Natural killer cell (primary cell): ENCODE measurements at regions not wholly inside any gene's neighbourhood (a gene's known extent, or its start where the extent isn't known, plus 50 kb on each side); places are given as distances from the start of the nearest gene placed in this dataset.

ENCODE experiments used
- ATAC-seq, 3 donors: fragments of 150-1000 bp in 2 of 3; fragments of 200-7000 bp in 1 of 3; cut with Tn5 transposase; 1 replicate in 1 of 3; 2 replicates in 2 of 3; pipeline ENCODE4 v1.10.0; 2021; ENCODE audit warnings: mild to moderate bottlenecking in 2 of 3, moderate library complexity in 2 of 3
- DNase-seq, 2 donors: peaks; one replicate each; pipeline versions ENCODE4 v3.0.0 to v3.0.0-alpha.2; 2013 to 2021; ENCODE audit warnings: mixed read lengths in 1 of 2
- H3K27ac ChIP-seq: one replicate; pipeline ENCODE4 v1.5.1; 2013; ENCODE audit warnings: mild to moderate bottlenecking, low read length
- H3K27me3 ChIP-seq: one replicate; pipeline ENCODE4 v1.6.1; 2013; ENCODE audit warnings: low read length; ENCODE audit not compliant: control insufficient read depth, insufficient read depth
- H3K36me3 ChIP-seq: one replicate; pipeline ENCODE4 v1.6.1; 2013; ENCODE audit warnings: low read length; ENCODE audit not compliant: control insufficient read depth, insufficient read depth
- H3K4me1 ChIP-seq: one replicate; pipeline ENCODE4 v1.6.1; 2013; ENCODE audit warnings: low read length; ENCODE audit not compliant: control insufficient read depth, insufficient read depth
- H3K4me3 ChIP-seq: one replicate; pipeline ENCODE4 v1.5.1; 2013; ENCODE audit warnings: low read length
- H3K9me3 ChIP-seq: one replicate; pipeline ENCODE4 v1.6.1; 2013; ENCODE audit warnings: low read length; ENCODE audit not compliant: control insufficient read depth, insufficient read depth
- H3K27ac Mint-ChIP-seq, 2 donors: one replicate each; pipeline ENCODE4 v1.8.0; 2022; ENCODE audit warnings: mild to moderate bottlenecking in 2 of 2, mixed read lengths in 2 of 2, moderate library complexity in 1 of 2
- H3K27me3 Mint-ChIP-seq, 2 donors: one replicate each; pipeline ENCODE4 v1.8.0; 2022; ENCODE audit warnings: low read depth in 2 of 2, mixed read lengths in 2 of 2
- H3K36me3 Mint-ChIP-seq: one replicate; pipeline ENCODE4 v1.8.0; 2022; ENCODE audit warnings: mixed read lengths
- H3K4me1 Mint-ChIP-seq, 2 donors: one replicate each; pipeline ENCODE4 v1.8.0; 2022; ENCODE audit warnings: mixed read lengths in 2 of 2
- H3K4me3 Mint-ChIP-seq: one replicate; pipeline ENCODE4 v1.8.0; 2022; ENCODE audit warnings: mild to moderate bottlenecking, moderate library complexity, mixed read lengths
- H3K9me3 Mint-ChIP-seq, 2 donors: one replicate each; pipeline ENCODE4 v1.8.0; 2022; ENCODE audit warnings: mixed read lengths in 2 of 2
- CTCF ChIP-seq: fragments of 200-600 bp; IDR thresholded peaks from one replicate; pipeline ENCODE4 v1.8.0; 2022; ENCODE audit warnings: antibody characterized with exemption
- WGBS: methylation state at CpG from one replicate; pipeline ENCODE4 v1.1.7; 2013; ENCODE audit warnings: missing lambda C conversion rate; ENCODE audit not compliant: insufficient coverage; 5-methylcytosine and 5-hydroxymethylcytosine counted together
- intact Hi-C: fragments of 100-400 bp; cut with micrococcal nuclease; formaldehyde crosslinking; loops from one replicate; pipeline ENCODE4 v1.14.2; 2022

DNA sequence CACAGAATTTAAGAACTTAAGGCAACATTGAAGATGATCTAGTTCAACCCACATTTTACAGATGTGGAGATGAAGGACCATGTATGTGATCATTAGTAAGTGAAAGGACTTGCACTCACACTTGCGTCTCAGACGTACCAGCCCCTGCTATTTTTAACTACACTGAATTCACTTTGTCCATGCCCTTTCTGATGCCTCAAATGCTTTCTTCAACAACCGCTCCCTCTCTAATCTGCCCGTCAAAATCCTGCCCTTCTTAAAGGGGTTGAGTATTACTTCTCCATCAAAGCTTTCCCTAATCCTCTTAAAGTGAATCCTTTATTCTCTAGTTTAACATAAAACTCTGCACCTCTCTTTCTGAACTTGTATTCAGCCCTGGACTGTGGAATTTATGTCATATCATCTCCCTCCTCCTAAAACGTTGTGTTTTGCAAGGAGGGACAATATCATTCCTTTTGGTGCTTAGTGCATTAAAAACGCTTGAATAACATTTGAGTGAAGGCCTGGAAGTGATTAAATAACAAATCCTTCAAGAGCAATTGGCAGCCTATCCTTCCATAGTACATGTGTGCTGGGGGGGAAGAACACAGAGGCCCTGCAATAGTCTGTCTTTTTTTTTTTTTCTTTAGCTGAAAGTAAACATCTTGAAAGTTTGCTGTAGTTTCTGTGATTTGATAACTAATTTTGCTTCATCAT is 493.3 kb downstream of the LMO7 start:
- Histone ChIP-seq H3K36me3 (no peaks in the 10 kb centered on the region), H3K4me3 (no peak overlapping the region), H3K27me3 (no peaks in the 10 kb centered on the region), H3K27ac (no peak overlapping the region), H3K4me1 (no peaks in the 10 kb centered on the region), H3K9me3 (peaks cover 3% of the 10 kb centered on the region)
- Mint-ChIP-seq H3K4me1 (no peaks in the 10 kb centered on the region), H3K27me3 (no peaks in the 10 kb centered on the region), H3K36me3 (no peaks in the 10 kb centered on the region), H3K4me3 (no peak overlapping the region), H3K27ac (no peak overlapping the region), H3K9me3 (peaks cover 10 to 17% of the 10 kb centered on the region in 2 donors)
- DNase-seq (no peak), ATAC-seq (no peak)
- TF ChIP-seq CTCF = no peak
- 86% methylated on average over 5 of the region's 6 CpGs for whole genome bisulfite sequencing
- intact Hi-C loops = no loop called here

GRCh38 chr13:76127922-76128321 is 491.8 kb downstream of the LMO7 start:
- no peak overlapping the region for H3K4me3 Mint-ChIP-seq
- H3K4me1 Mint-ChIP-seq = no peaks in the 10 kb centered on the region
- TF ChIP-seq CTCF = no peak
- H3K36me3 Mint-ChIP-seq = peaks cover 8% of the 10 kb centered on the region
- Histone ChIP-seq H3K27ac (no peak overlapping the region), H3K4me3 (no peak overlapping the region), H3K9me3 (peaks cover 8% of the 10 kb centered on the region), H3K27me3 (no peaks in the 10 kb centered on the region), H3K4me1 (no peaks in the 10 kb centered on the region), H3K36me3 (no peaks in the 10 kb centered on the region)
- peaks cover 12 to 19% of the 10 kb centered on the region in 2 donors for H3K9me3 Mint-ChIP-seq
- ATAC-seq (no peak), DNase-seq (no peak)
- H3K27ac Mint-ChIP-seq = no peak overlapping the region
- no peaks in the 10 kb centered on the region for H3K27me3 Mint-ChIP-seq
- intact Hi-C loops = no loop called here

- no peaks in the 10 kb centered on the region for H3K4me1 ChIP-seq
- no peak overlapping the region for H3K4me3 ChIP-seq
- H3K27ac ChIP-seq = no peak overlapping the region
- no peak overlapping the region for H3K27ac Mint-ChIP-seq
- DNase-seq = no peak
- H3K27me3 ChIP-seq = no peaks in the 10 kb centered on the region
- H3K9me3 ChIP-seq = peaks cover 8% of the 10 kb centered on the region
- H3K36me3 Mint-ChIP-seq = peaks cover 8% of the 10 kb centered on the region
- H3K27me3 Mint-ChIP-seq = no peaks in the 10 kb centered on the region
- no peak for ATAC-seq
- no peaks in the 10 kb centered on the region for H3K36me3 ChIP-seq
- intact Hi-C loops = no loop called here
- peaks cover 17 to 28% of the 10 kb centered on the region in 2 donors for H3K9me3 Mint-ChIP-seq
- H3K4me1 Mint-ChIP-seq = no peaks in the 10 kb centered on the region
- no peak overlapping the region for H3K4me3 Mint-ChIP-seq
- no peak for TF ChIP-seq CTCF
Measured at GRCh38 chr13:76123548-76123947, 487.4 kb downstream of the LMO7 start.

- no peak for ATAC-seq
Measured at GRCh38 chr13:76116751-76117360, 480.7 kb downstream of the LMO7 start.

More at GRCh38 chr13:76116751-76117360, 480.7 kb downstream of the LMO7 start:
- H3K4me3 Mint-ChIP-seq = no peak overlapping the region
- Histone ChIP-seq H3K27me3 (no peaks in the 10 kb centered on the region), H3K9me3 (no peaks in the 10 kb centered on the region), H3K4me3 (no peak overlapping the region), H3K27ac (no peak overlapping the region), H3K36me3 (no peaks in the 10 kb centered on the region), H3K4me1 (no peaks in the 10 kb centered on the region)
- intact Hi-C loops = no loop called here
- 90% methylated on average over 1 of the region's 2 CpGs for WGBS
- no peaks in the 10 kb centered on the region for H3K36me3 Mint-ChIP-seq
- peaks cover 11 to 32% of the 10 kb centered on the region in 2 donors for H3K9me3 Mint-ChIP-seq
- H3K4me1 Mint-ChIP-seq = no peaks in the 10 kb centered on the region
- TF ChIP-seq CTCF = no peak
- no peaks in the 10 kb centered on the region for H3K27me3 Mint-ChIP-seq
- no peak for DNase-seq
- H3K27ac Mint-ChIP-seq = no peak overlapping the region
